A549 (cell line): ENCODE measurements at regions not wholly inside any gene's neighbourhood (a gene's known extent, or its start where the extent isn't known, plus 50 kb on each side); places are given as distances from the start of the nearest gene placed in this dataset.

Experiments used
- ATAC-seq, 2 experiments: fragments of 200-7000 bp in 1 of 2; fragments of >200 bp in 1 of 2; cut with Nextera tagmentation in 1 of 2; cut with Tn5 transposase in 1 of 2; 3 replicates each; pipeline versions ENCODE4 v1.8.0 to v1.9.1; 2018 to 2020; ENCODE audit warnings: mild to moderate bottlenecking in 1 of 2, moderate library complexity in 1 of 2
- CTCF ChIA-PET: fragments of 300-600 bp; sonication (Branson Sonifier 250); formaldehyde crosslinking; extraction: SDS; loops from one replicate; lab custom pipeline; 2021; ENCODE audit warnings: antibody characterized with exemption, inconsistent platforms; lab: Yijun Ruan, JAX
- POLR2A ChIA-PET: fragments of 350-600 bp; formaldehyde crosslinking; extraction: SDS; loops from one replicate; lab custom pipeline; 2021; ENCODE audit warnings: antibody characterized with exemption, inconsistent platforms; lab: Yijun Ruan, JAX
- DNase-seq, 2 experiments: peaks; one replicate each; pipeline versions ENCODE4 v3.0.0 to v3.0.0-alpha.2; 2011 to 2016; ENCODE audit warnings: low read depth in 1 of 2, low spot score in 1 of 2
- FAIRE-seq: peaks from 2 replicates; lab custom pipeline; 2011; peaks lifted over from hg19 to GRCh38; lab: Jason Lieb, UNC
- H3K27ac ChIP-seq, 2 experiments: fragments of >200 bp; sonication (Bioruptor Twin); formaldehyde crosslinking; 3 replicates each; pipeline ENCODE4 v1.5.1; 2016 to 2017
- H3K4me1 ChIP-seq: fragments of >200 bp; sonication (Bioruptor Twin); formaldehyde crosslinking; 3 replicates; pipeline ENCODE4 v1.6.1; 2016
- H3K4me2 ChIP-seq: fragments of >200 bp; sonication (Bioruptor Twin); formaldehyde crosslinking; 3 replicates; pipeline ENCODE4 v1.6.1; 2016
- H3K4me3 ChIP-seq: fragments of >200 bp; sonication (Bioruptor Twin); formaldehyde crosslinking; 3 replicates; pipeline ENCODE4 v1.5.1; 2016
- H3K9me3 ChIP-seq: fragments of >200 bp; sonication (Bioruptor Twin); formaldehyde crosslinking; 3 replicates; pipeline ENCODE4 v1.6.1; 2016
- BCL3 ChIP-seq: fragments of >200 bp; sonication (Bioruptor Twin); formaldehyde crosslinking; IDR thresholded peaks from 3 replicates; pipeline ENCODE4 v1.6.1; 2016
- CHD2 ChIP-seq: fragments of 150-350 bp; IDR thresholded peaks from 2 replicates; pipeline ENCODE4 v1.6.1; 2014; ENCODE audit warnings: low read length; ENCODE audit not compliant: partially characterized antibody
- EHMT2 ChIP-seq: fragments of 200-600 bp; sonication (generic); IDR thresholded peaks from 2 replicates; pipeline ENCODE4 v1.6.1; 2016; ENCODE audit warnings: antibody characterized with exemption, low read depth, mild to moderate bottlenecking, moderate library complexity
- EP300 ChIP-seq, 2 experiments: fragments of >200 bp; sonication (Bioruptor Twin); formaldehyde crosslinking; IDR thresholded peaks; 2 replicates in 1 of 2; 3 replicates in 1 of 2; pipeline ENCODE4 v1.6.1; 2016 to 2017
- FOSB ChIP-seq: fragments of 250-450 bp; sonication (Bioruptor Pico); IDR thresholded peaks from 2 replicates; pipeline ENCODE4 v1.5.0; 2020; ENCODE audit warnings: mild to moderate bottlenecking, moderate library complexity
- GATA3 ChIP-seq: IDR thresholded peaks from 2 replicates; pipeline ENCODE4 v1.6.1; 2012; ENCODE audit warnings: borderline replicate concordance
- HDAC2 ChIP-seq: fragments of 200-600 bp; sonication (generic); IDR thresholded peaks from 2 replicates; pipeline ENCODE4 v1.6.1; 2016
- HEYL ChIP-seq: fragments of 250-450 bp; sonication (Bioruptor Pico); IDR thresholded peaks from 2 replicates; pipeline ENCODE4 v1.8.0; 2021; ENCODE audit warnings: mild to moderate bottlenecking, moderate library complexity
- HOXA7 ChIP-seq: fragments of 250-450 bp; sonication (Bioruptor Pico); IDR thresholded peaks from 2 replicates; pipeline ENCODE4 v1.5.0; 2020; ENCODE audit warnings: mild to moderate bottlenecking, moderate library complexity
- KDM1A ChIP-seq: fragments of 200-600 bp; sonication (generic); IDR thresholded peaks from 2 replicates; pipeline ENCODE4 v1.6.1; 2016; ENCODE audit warnings: low read depth, mild to moderate bottlenecking
- MAZ ChIP-seq: fragments of 150-350 bp; IDR thresholded peaks from 2 replicates; pipeline ENCODE4 v1.6.1; 2014; ENCODE audit warnings: antibody characterized with exemption, low read depth, low read length, borderline replicate concordance
- MYC ChIP-seq: IDR thresholded peaks from 2 replicates; pipeline ENCODE4 v1.6.1; 2012; ENCODE audit warnings: mild to moderate bottlenecking, inconsistent platforms, low read length, improper control_type of control experiment, borderline replicate concordance
- NFE2L2 ChIP-seq: fragments of 150-350 bp; conservative IDR thresholded peaks from 2 replicates; pipeline ENCODE4 v1.6.1; 2014; ENCODE audit warnings: low read length
- NPAS2 ChIP-seq: fragments of 250-450 bp; sonication (Bioruptor Pico); IDR thresholded peaks from 2 replicates; pipeline ENCODE4 v1.8.0; 2022; ENCODE audit warnings: mild to moderate bottlenecking, moderate library complexity, borderline replicate concordance
- NR3C1 ChIP-seq: fragments of >200 bp; sonication (Bioruptor Twin); formaldehyde crosslinking; IDR thresholded peaks from 3 replicates; pipeline ENCODE4 v1.6.1; 2017
- PBX3 ChIP-seq: IDR thresholded peaks from 2 replicates; pipeline ENCODE4 v1.6.1; 2012
- POLR2A ChIP-seq: IDR thresholded peaks from 2 replicates; pipeline ENCODE4 v1.6.1; 2012; ENCODE audit warnings: mild to moderate bottlenecking, low read length
- RARB ChIP-seq: fragments of 250-450 bp; sonication (Bioruptor Pico); IDR thresholded peaks from 2 replicates; pipeline ENCODE4 v1.8.0; 2021; ENCODE audit warnings: mild to moderate bottlenecking, moderate library complexity
- RCOR1 ChIP-seq: fragments of 150-350 bp; IDR thresholded peaks from 2 replicates; pipeline ENCODE4 v1.6.1; 2014; ENCODE audit warnings: antibody characterized with exemption, low read length, low read depth
- REST ChIP-seq: fragments of 200-600 bp; sonication (generic); IDR thresholded peaks from 2 replicates; pipeline ENCODE4 v1.6.1; 2016; ENCODE audit warnings: antibody characterized with exemption, mild to moderate bottlenecking, moderate library complexity
- RFX5 ChIP-seq: fragments of 450-650 bp; IDR thresholded peaks from 2 replicates; pipeline ENCODE4 v1.7.1; 2014; ENCODE audit warnings: antibody characterized with exemption, mild to moderate bottlenecking, moderate library complexity
- RNF2 ChIP-seq: fragments of 200-600 bp; sonication (generic); IDR thresholded peaks from 2 replicates; pipeline ENCODE4 v1.6.1; 2016; ENCODE audit warnings: low read depth, mild to moderate bottlenecking, antibody characterized with exemption, moderate library complexity, borderline replicate concordance
- SREBF2 ChIP-seq: fragments of 450-650 bp; IDR thresholded peaks from 2 replicates; pipeline ENCODE4 v1.6.1; 2014; ENCODE audit warnings: mild to moderate bottlenecking, moderate library complexity
- TP53 ChIP-seq: fragments of 250-450 bp; sonication (Bioruptor Pico); IDR thresholded peaks from 2 replicates; pipeline ENCODE4 v1.5.0; 2021; ENCODE audit warnings: mild to moderate bottlenecking, moderate library complexity
- USF2 ChIP-seq: fragments of 450-650 bp; IDR thresholded peaks from 2 replicates; pipeline ENCODE4 v1.6.1; 2014; ENCODE audit warnings: antibody characterized with exemption
- ZC3H11A ChIP-seq: fragments of 450-650 bp; IDR thresholded peaks from 2 replicates; pipeline ENCODE4 v1.6.1; 2014; ENCODE audit warnings: antibody characterized with exemption, mild to moderate bottlenecking
- ZSCAN20 ChIP-seq: fragments of 250-450 bp; sonication (Bioruptor Pico); IDR thresholded peaks from 2 replicates; pipeline ENCODE4 v1.8.0; 2022; ENCODE audit warnings: mild to moderate bottlenecking, moderate library complexity
- WGBS: methylation state at CpG from one replicate; pipeline ENCODE4 v1.1.6; 2017; ENCODE audit errors: missing lambda C conversion rate; 5-methylcytosine and 5-hydroxymethylcytosine counted together
- TF ChIP-seq, protein P1 (sequence below): fragments of 150-350 bp; IDR thresholded peaks from 2 replicates; pipeline ENCODE4 v1.6.1; 2014; ENCODE audit warnings: low read depth, mild to moderate bottlenecking, low read length
- TF ChIP-seq, protein P2 (sequence below): IDR thresholded peaks from 2 replicates; pipeline ENCODE4 v1.6.1; 2012; ENCODE audit warnings: low read depth, borderline replicate concordance

DNA sequence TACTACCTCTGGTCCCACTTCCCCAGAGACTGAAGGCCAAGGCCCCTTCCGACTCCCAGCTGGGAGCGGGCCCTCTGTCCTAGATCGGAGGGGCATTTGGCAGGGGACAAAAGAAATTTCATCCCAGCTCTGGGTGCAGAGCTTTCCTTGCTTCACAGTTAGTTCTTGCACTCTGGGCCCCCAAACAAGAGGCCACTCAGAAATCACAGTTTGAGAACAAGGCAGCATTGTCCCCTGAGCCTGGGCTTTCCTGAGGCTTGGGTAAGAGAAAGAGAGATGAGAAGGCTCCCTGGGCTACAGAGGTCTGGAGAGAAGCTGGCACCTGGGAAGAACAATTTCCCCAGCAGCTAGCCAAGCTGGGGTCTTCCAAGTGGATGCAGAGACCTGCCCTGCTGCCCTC lies 71.8 kb upstream of the NCAM1 start:
- DNase-seq (no peak), FAIRE-seq (no peak), ATAC-seq (no peak)
- Histone ChIP-seq H3K4me2 (no peak overlapping the region), H3K9me3 (no peaks in the 10 kb centered on the region), H3K4me1 (no peaks in the 10 kb centered on the region), H3K27ac (no peak overlapping the region), H3K4me3 (no peak overlapping the region)
- POLR2A ChIA-PET, result no interaction called here
- WGBS, result 26% methylated on average over 3 of the region's 3 CpGs
- no peak for TF ChIP-seq NPAS2 (CRISPR knock-in tag)
- TF ChIP-seq RCOR1, result no peak
- no peak for TF ChIP-seq MAZ
- no peak for TF ChIP-seq SREBF2
- no peak for TF ChIP-seq BCL3
- TF ChIP-seq TP53 (CRISPR knock-in tag), result no peak
- TF ChIP-seq ZC3H11A, result no peak
- TF ChIP-seq PBX3, result no peak
- TF ChIP-seq GATA3, result no peak
- no peak for TF ChIP-seq USF2
- no peak for TF ChIP-seq EHMT2
- TF ChIP-seq, protein P1, sequence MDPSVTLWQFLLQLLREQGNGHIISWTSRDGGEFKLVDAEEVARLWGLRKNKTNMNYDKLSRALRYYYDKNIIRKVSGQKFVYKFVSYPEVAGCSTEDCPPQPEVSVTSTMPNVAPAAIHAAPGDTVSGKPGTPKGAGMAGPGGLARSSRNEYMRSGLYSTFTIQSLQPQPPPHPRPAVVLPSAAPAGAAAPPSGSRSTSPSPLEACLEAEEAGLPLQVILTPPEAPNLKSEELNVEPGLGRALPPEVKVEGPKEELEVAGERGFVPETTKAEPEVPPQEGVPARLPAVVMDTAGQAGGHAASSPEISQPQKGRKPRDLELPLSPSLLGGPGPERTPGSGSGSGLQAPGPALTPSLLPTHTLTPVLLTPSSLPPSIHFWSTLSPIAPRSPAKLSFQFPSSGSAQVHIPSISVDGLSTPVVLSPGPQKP, result no peak
- TF ChIP-seq RNF2, result no peak
- no peak for TF ChIP-seq CHD2
- no peak for TF ChIP-seq POLR2A
- no peak for TF ChIP-seq FOSB (CRISPR knock-in tag)
- no peak for TF ChIP-seq EP300 (IDR thresholded peaks at IDR 0.05)
- no peak for TF ChIP-seq RFX5
- TF ChIP-seq HEYL, result no peak
- CTCF ChIA-PET, result no interaction called here

DNA sequence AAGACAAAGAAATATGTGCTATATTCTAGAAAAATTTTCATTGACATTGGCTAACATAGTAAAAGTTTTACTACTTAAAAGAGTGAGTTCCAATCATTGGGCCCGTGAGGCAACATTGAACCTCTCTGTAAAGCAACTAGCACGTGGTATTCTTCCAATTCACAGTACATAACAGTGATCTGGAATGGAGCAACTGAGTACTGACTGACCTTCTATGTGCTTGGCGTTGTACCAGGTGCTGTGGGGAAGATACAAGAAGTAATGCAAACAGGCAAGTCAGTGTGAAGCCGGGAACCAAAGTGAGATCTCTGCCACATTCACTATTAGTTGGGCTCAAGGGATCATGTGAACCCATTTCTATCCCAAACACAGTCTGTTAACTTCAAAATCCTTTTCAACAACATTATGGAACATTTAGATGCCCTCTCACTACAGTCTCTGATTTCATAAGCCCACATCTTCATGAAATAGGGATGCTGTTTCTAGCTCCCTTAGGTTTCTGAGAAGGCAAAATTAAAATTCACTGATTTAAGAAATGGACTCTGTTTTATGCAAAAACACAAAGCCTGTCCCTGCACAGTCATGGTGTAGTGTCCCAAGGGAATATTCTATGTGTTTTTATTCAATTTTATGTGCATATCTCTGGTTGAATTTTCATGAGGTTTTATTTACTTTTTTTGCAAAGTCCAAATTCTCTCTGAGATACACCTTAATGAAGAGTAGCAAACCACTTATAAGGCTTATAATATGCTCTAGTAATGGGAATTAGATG lies 61.8 kb upstream of the NCAM1 start:
- POLR2A ChIA-PET, result no interaction called here
- no peak for FAIRE-seq
- no peak for TF ChIP-seq ZSCAN20 (CRISPR knock-in tag)
- TF ChIP-seq, protein P1, result no peak
- no peak for TF ChIP-seq MYC
- no peak for TF ChIP-seq HOXA7 (CRISPR knock-in tag)
- no peak for TF ChIP-seq POLR2A
- no peak for TF ChIP-seq HDAC2
- TF ChIP-seq, protein P2, sequence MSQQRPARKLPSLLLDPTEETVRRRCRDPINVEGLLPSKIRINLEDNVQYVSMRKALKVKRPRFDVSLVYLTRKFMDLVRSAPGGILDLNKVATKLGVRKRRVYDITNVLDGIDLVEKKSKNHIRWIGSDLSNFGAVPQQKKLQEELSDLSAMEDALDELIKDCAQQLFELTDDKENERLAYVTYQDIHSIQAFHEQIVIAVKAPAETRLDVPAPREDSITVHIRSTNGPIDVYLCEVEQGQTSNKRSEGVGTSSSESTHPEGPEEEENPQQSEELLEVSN, result no peak
- no peak for TF ChIP-seq RARB (CRISPR knock-in tag)
- TF ChIP-seq NR3C1, result no peak
- no peak for TF ChIP-seq RNF2
- TF ChIP-seq NPAS2 (CRISPR knock-in tag), result no peak
- TF ChIP-seq NFE2L2, result no peak
- TF ChIP-seq REST, result no peak
- TF ChIP-seq KDM1A, result no peak

More for the DNA sequence above, 61.8 kb upstream of the NCAM1 start:
- Histone ChIP-seq H3K4me3 (no peak overlapping the region), H3K4me2 (no peak overlapping the region), H3K27ac (no peak overlapping the region), H3K4me1 (no peaks in the 10 kb centered on the region), H3K9me3 (no peaks in the 10 kb centered on the region)
- ATAC-seq (no peak), DNase-seq (no peak)
- CTCF ChIA-PET, result no interaction called here
- 0% methylated on average over 4 of the region's 4 CpGs for WGBS
